MM.1S (cell line): ENCODE measurements at regions not wholly inside any gene's neighbourhood (a gene's known extent, or its start where the extent isn't known, plus 50 kb on each side); places are given as distances from the start of the nearest gene placed in this dataset.

Experiments
- DNase-seq: peaks from one replicate; pipeline ENCODE4 v3.0.0-alpha.2; 2015
- H2AFZ ChIP-seq: fragments of 300-600 bp; sonication (generic); 2 replicates; pipeline ENCODE4 v1.6.0; 2016; ENCODE audit warnings: antibody characterized with exemption, low read length
- H3F3A ChIP-seq: fragments of 300-600 bp; sonication (generic); 2 replicates; pipeline ENCODE4 v1.6.1; 2016; ENCODE audit warnings: mild to moderate bottlenecking, antibody characterized with exemption, low read length, moderate library complexity, mixed read lengths; ENCODE audit not compliant: insufficient read depth
- H3K27ac ChIP-seq: fragments of 300-600 bp; sonication (generic); 2 replicates; pipeline ENCODE4 v1.5.1; 2016; ENCODE audit warnings: mild to moderate bottlenecking, low read length
- H3K27me3 ChIP-seq: fragments of 300-600 bp; sonication (generic); replicated peaks from 2 replicates; pipeline ENCODE4 v1.6.0; 2016; ENCODE audit warnings: low read length; ENCODE audit not compliant: insufficient read depth
- H3K36me3 ChIP-seq: fragments of 300-600 bp; sonication (generic); replicated peaks from 2 replicates; pipeline ENCODE4 v1.6.1; 2016; ENCODE audit warnings: mild to moderate bottlenecking, low read length, mixed read lengths; ENCODE audit not compliant: insufficient read depth
- H3K4me1 ChIP-seq: fragments of 300-600 bp; sonication (generic); 2 replicates; pipeline ENCODE4 v1.6.1; 2016; ENCODE audit warnings: low read length, mixed read lengths
- H3K4me2 ChIP-seq: fragments of 300-600 bp; sonication (generic); 2 replicates; pipeline ENCODE4 v1.6.0; 2016; ENCODE audit warnings: low read depth, low read length
- H3K4me3 ChIP-seq: fragments of 300-600 bp; sonication (generic); 2 replicates; pipeline ENCODE4 v1.5.1; 2016; ENCODE audit warnings: low read length, mixed read lengths
- H3K79me2 ChIP-seq: fragments of 300-600 bp; sonication (generic); 2 replicates; pipeline ENCODE4 v1.6.1; 2016; ENCODE audit warnings: mixed run types, low read length, mixed read lengths
- H3K9ac ChIP-seq: fragments of 300-600 bp; sonication (generic); 2 replicates; pipeline ENCODE4 v1.6.1; 2016; ENCODE audit warnings: low read length, mixed read lengths
- H3K9me2 ChIP-seq: fragments of 300-600 bp; sonication (generic); replicated peaks from 2 replicates; pipeline ENCODE4 v1.6.1; 2016; ENCODE audit warnings: mild to moderate bottlenecking, low read length, mixed read lengths; ENCODE audit not compliant: insufficient read depth
- H3K9me3 ChIP-seq: fragments of 300-600 bp; sonication (generic); replicated peaks from 2 replicates; pipeline ENCODE4 v1.6.1; 2016; ENCODE audit warnings: mild to moderate bottlenecking, low read length, mixed read lengths; ENCODE audit not compliant: insufficient read depth
- H4K20me1 ChIP-seq: fragments of 300-600 bp; sonication (generic); 2 replicates; pipeline ENCODE4 v1.6.1; 2016; ENCODE audit warnings: mild to moderate bottlenecking, low read length, moderate library complexity, mixed read lengths; ENCODE audit not compliant: insufficient read depth
- EZH2 ChIP-seq: fragments of 300-600 bp; sonication (generic); optimal IDR thresholded peaks from 2 replicates; pipeline ENCODE3; 2017; ENCODE audit warnings: low read depth, mild to moderate bottlenecking, antibody characterized with exemption, low read length, mixed read lengths
- EZH2phosphoT487 ChIP-seq: fragments of 300-600 bp; sonication (generic); IDR thresholded peaks from 2 replicates; pipeline ENCODE4 v1.6.1; 2018; ENCODE audit warnings: antibody characterized with exemption, low read length
- TF ChIP-seq, protein P1 (sequence below): fragments of 300-600 bp; sonication (generic); IDR thresholded peaks from 2 replicates; pipeline ENCODE4 v1.5.1; 2016; ENCODE audit warnings: antibody characterized with exemption, low read length, mixed read lengths

DNA sequence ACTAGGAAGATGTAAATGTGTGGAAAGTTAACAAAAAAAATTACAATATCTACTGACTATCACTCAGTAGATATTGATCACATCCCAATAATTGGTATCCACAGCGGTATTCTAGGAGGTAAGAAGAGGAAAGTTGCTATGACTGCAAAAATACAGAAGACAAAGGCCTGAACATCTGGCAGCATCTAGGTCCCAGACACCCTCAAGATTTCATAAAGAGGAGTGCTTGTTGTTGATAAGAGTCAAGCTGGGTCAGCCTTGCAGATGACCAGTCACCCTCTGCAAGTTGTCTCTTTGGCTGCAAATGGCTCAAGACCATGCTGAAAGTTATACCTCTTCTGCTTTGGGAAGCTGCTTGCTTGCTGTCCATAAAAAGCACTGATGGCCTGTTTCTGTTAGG lies 179.8 kb upstream of the FOXN2 start:
- DNase-seq = no peak
- H3K27me3 ChIP-seq = no peaks in the 10 kb centered on the region
- no peaks in the 10 kb centered on the region for H3K36me3 ChIP-seq
- no peaks in the 10 kb centered on the region for H3K9me3 ChIP-seq
- no peak for TF ChIP-seq EZH2
- no peaks in the 10 kb centered on the region for H4K20me1 ChIP-seq
- no peak overlapping the region for H3K9ac ChIP-seq
- no peak overlapping the region for H3K4me2 ChIP-seq
- no peaks in the 10 kb centered on the region for H3K79me2 ChIP-seq
- H3K9me2 ChIP-seq = no peaks in the 10 kb centered on the region
- H3K4me1 ChIP-seq = no peaks in the 10 kb centered on the region
- H3K27ac ChIP-seq = no peak overlapping the region
- no peaks in the 10 kb centered on the region for H3F3A ChIP-seq
- no peak overlapping the region for H2AFZ ChIP-seq
- H3K4me3 ChIP-seq = no peak overlapping the region

DNA sequence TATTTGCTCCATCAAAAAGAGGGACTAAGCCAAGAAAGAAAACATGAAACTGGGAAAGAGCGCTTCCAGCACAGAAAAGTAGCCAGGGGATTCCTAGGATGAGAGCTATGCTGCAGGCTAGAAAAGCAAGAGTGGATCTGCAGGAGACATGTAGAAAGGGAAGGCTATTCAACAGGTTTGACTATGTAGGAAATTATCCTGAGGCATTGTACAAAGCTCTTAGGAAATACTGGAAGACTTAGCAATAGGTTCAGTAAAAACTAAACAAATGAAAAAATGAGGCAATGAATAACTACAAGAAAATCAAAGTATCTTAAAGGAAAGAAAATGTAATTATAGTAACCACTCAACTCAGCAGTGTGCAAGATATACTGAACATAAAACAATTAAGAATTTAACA lies 178.7 kb upstream of the FOXN2 start:
- H4K20me1 ChIP-seq = no peaks in the 10 kb centered on the region
- no peak overlapping the region for H3K9ac ChIP-seq
- no peaks in the 10 kb centered on the region for H3K79me2 ChIP-seq
- H3K9me3 ChIP-seq = no peaks in the 10 kb centered on the region
- no peak overlapping the region for H3K4me3 ChIP-seq
- H3K4me2 ChIP-seq = no peak overlapping the region
- no peak overlapping the region for H2AFZ ChIP-seq
- H3K27me3 ChIP-seq = no peaks in the 10 kb centered on the region
- H3K4me1 ChIP-seq = no peaks in the 10 kb centered on the region
- no peaks in the 10 kb centered on the region for H3F3A ChIP-seq
- H3K9me2 ChIP-seq = no peaks in the 10 kb centered on the region
- TF ChIP-seq, protein P1, sequence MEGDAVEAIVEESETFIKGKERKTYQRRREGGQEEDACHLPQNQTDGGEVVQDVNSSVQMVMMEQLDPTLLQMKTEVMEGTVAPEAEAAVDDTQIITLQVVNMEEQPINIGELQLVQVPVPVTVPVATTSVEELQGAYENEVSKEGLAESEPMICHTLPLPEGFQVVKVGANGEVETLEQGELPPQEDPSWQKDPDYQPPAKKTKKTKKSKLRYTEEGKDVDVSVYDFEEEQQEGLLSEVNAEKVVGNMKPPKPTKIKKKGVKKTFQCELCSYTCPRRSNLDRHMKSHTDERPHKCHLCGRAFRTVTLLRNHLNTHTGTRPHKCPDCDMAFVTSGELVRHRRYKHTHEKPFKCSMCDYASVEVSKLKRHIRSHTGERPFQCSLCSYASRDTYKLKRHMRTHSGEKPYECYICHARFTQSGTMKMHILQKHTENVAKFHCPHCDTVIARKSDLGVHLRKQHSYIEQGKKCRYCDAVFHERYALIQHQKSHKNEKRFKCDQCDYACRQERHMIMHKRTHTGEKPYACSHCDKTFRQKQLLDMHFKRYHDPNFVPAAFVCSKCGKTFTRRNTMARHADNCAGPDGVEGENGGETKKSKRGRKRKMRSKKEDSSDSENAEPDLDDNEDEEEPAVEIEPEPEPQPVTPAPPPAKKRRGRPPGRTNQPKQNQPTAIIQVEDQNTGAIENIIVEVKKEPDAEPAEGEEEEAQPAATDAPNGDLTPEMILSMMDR = no peak
- no peak overlapping the region for H3K27ac ChIP-seq
- no peak for DNase-seq
- no peaks in the 10 kb centered on the region for H3K36me3 ChIP-seq

DNA sequence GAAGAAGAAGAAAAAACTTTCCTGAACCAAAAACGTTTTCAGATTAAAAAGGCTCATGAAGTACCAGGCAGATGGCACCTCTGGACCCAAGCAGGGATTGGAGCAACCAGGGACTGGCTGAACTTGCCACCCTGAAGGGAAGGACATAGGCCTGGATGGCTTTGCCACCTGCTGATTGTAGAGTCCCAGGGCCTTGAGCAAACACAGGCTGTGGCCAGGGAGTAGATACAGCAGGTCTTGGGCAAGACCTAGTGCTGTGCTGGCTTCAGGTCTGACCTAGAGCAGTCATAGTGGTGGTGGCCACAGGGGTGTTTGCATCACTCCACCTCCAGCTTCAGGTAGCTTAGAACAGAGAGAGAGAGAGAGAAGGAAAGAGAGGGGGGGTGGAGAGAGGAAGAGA lies 176.7 kb upstream of the FOXN2 start:
- Histone ChIP-seq H3K4me3 (no peak overlapping the region), H3F3A (no peaks in the 10 kb centered on the region), H3K9me2 (no peaks in the 10 kb centered on the region), H3K27me3 (no peaks in the 10 kb centered on the region), H3K27ac (no peak overlapping the region), H3K9ac (no peak overlapping the region), H3K79me2 (no peaks in the 10 kb centered on the region), H3K9me3 (no peaks in the 10 kb centered on the region), H4K20me1 (no peaks in the 10 kb centered on the region), H3K4me2 (no peak overlapping the region), H3K4me1 (no peaks in the 10 kb centered on the region), H3K36me3 (no peaks in the 10 kb centered on the region), H2AFZ (no peak overlapping the region)
- TF ChIP-seq EZH2phosphoT487 (no peak), EZH2 (no peak)
- TF ChIP-seq, protein P1 = no peak
- DNase-seq = no peak

DNA sequence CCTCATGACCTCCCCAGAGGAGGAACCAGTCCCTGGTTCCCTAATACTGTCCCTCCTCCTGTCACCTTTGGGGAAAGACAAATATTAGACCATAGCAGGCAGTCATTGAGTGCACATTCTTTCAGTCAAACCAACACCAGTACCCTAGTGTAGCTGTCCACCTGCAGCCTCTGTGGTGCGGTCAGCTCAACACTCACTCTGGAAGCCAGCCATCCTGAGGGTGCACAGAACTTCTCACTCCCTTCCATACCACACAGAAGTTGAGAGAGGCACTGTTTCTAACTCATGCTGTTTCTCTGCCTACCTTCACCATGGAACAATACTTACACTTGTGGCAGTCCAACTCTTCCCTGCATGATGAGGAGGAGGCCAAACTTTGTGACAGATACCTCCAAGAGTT lies 175.6 kb upstream of the FOXN2 start:
- H3K9me3 ChIP-seq = no peaks in the 10 kb centered on the region
- TF ChIP-seq EZH2phosphoT487 = no peak
- TF ChIP-seq, protein P1 = no peak
- TF ChIP-seq EZH2 = no peak
- no peak overlapping the region for H2AFZ ChIP-seq

More for the DNA sequence above, 175.6 kb upstream of the FOXN2 start:
- no peak for DNase-seq
- Histone ChIP-seq H3F3A (no peaks in the 10 kb centered on the region), H3K4me3 (no peak overlapping the region), H3K4me1 (no peaks in the 10 kb centered on the region), H3K9ac (no peak overlapping the region), H3K9me2 (no peaks in the 10 kb centered on the region), H3K27ac (no peak overlapping the region), H3K36me3 (no peaks in the 10 kb centered on the region), H4K20me1 (no peaks in the 10 kb centered on the region), H3K27me3 (no peaks in the 10 kb centered on the region), H3K4me2 (no peak overlapping the region), H3K79me2 (no peaks in the 10 kb centered on the region)
